Ectodermal cell (in vitro differentiated cells): ENCODE measurements at regions not wholly inside any gene's neighbourhood (a gene's known extent, or its start where the extent isn't known, plus 50 kb on each side); places are given as distances from the start of the nearest gene placed in this dataset.

Experiments used
- H3K27ac ChIP-seq: 2 replicates; pipeline ENCODE4 v1.7.0; 2013; ENCODE audit warnings: mild to moderate bottlenecking, low read depth, low read length; ENCODE audit not compliant: insufficient read depth, poor library complexity, severe bottlenecking
- H3K27me3 ChIP-seq: 2 replicates; pipeline ENCODE4 v1.7.0; 2013; ENCODE audit warnings: mild to moderate bottlenecking, low read length; ENCODE audit not compliant: insufficient read depth, control insufficient read depth, poor library complexity, severe bottlenecking
- H3K36me3 ChIP-seq: one replicate; pipeline ENCODE4 v1.7.0; 2013; ENCODE audit warnings: low read length; ENCODE audit not compliant: control insufficient read depth, insufficient read depth
- H3K4me1 ChIP-seq: one replicate; pipeline ENCODE4 v1.7.0; 2013; ENCODE audit warnings: low read length; ENCODE audit not compliant: control insufficient read depth, insufficient read depth
- H3K4me3 ChIP-seq: 2 replicates; pipeline ENCODE4 v1.7.0; 2013; ENCODE audit warnings: low read depth, low read length, control low read depth; ENCODE audit not compliant: insufficient read depth
- H3K9me3 ChIP-seq: 2 replicates; pipeline ENCODE4 v1.7.0; 2013; ENCODE audit warnings: mild to moderate bottlenecking, low read length, moderate library complexity; ENCODE audit not compliant: control insufficient read depth
- WGBS, 2 experiments: methylation state at CpG; one replicate each; pipeline ENCODE4 v1.1.7; 2013; ENCODE audit warnings: missing lambda C conversion rate in 2 of 2; 5-methylcytosine and 5-hydroxymethylcytosine counted together

DNA sequence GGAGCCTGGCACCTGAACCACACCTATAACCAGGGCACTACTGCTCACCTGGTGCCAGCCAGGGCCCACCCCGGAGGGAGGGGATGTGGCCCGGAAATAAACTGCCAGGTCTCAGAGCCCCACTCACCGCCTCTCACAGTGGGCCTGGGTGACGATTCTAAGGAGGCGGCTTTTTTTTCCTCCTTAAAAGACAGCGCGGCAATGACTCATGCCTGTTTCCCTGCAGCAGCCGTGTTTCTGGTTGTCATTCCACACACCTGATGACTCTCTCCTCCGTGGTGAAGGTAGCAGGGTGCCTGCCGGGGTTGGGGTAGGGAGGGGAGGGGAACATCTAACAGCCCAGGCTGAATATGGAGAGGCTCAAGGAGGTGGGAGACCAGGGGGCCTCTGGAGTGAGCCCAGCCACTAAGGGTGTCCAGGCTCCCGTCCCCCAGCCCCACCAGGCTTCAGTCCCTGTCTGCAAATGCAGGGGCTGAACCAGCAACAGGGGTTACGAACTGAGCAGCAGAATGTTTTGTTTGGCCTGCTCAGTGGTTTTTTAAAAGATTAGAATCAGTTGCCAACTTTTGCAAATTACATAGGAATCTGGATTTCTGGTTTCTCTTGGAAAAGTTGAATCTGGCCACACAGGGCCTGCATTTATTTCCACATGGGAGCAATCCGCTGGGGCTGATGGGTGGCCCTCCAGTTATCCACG, 127.3 kb upstream of the LINGO1 start:
- H3K36me3 ChIP-seq = no peaks in the 10 kb centered on the region
- H3K4me1 ChIP-seq = peaks cover 5% of the 10 kb centered on the region
- no peak overlapping the region for H3K27ac ChIP-seq
- H3K9me3 ChIP-seq = no peaks in the 10 kb centered on the region
- no peaks in the 10 kb centered on the region for H3K27me3 ChIP-seq
- WGBS, 2 experiments = 82 to 87% methylated on average over 14 of the region's 14 CpGs
- no peak overlapping the region for H3K4me3 ChIP-seq

DNA sequence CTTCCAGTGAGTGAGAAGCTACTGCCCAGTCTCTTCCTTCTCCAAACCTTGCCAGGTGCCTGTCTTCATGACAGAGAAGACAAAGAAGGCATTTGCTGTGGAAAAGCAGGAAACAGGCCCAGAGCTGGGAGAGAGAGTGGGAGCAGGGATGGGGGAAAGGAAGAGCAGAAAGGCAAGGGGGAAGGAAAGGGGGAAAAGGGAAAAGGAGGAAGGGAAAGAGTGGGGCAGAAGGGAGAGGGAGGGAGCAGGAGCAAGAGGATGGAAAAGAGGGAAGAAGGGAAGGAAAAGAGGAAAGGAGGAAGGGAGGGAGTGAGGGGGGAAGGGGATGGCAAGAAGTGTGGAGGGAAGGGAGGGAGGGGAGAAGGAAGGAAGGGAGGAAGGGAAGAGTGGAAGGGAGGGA, 121.2 kb upstream of the LINGO1 start:
- H3K36me3 ChIP-seq = no peaks in the 10 kb centered on the region
- no peak overlapping the region for H3K4me3 ChIP-seq
- no peaks in the 10 kb centered on the region for H3K27me3 ChIP-seq
- no peaks in the 10 kb centered on the region for H3K4me1 ChIP-seq
- no peak overlapping the region for H3K27ac ChIP-seq
- H3K9me3 ChIP-seq = no peaks in the 10 kb centered on the region

DNA sequence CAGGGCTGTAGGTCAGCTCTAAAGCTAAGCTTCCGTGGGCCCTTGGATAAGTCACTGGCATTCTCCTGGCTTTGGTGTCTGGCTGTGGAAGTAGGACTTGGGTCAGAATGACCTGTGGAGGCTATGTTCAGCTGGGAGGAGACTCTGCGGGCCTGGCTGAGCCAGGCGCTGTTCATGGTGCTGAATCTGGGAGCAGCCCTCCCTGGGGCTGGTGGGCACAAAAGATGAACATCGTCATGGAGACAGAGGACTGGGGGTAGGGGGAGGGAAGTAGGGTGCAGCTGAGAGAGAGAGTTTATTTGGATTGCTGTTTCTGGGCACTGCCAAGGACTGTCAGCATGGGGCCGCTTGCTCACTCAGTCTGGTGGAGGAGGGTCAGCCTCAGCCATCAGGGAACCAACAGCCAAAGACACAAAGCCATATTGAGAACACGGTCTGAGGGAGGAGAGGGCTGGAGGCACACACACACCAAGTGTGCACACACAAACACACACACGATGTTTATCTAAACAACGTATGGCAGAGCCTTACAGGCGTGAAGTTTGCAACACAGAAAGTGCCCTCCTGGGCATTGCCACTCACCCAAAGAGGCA, 120.7 kb upstream of the LINGO1 start:
- Histone ChIP-seq H3K9me3 (no peaks in the 10 kb centered on the region), H3K4me3 (no peak overlapping the region), H3K36me3 (no peaks in the 10 kb centered on the region), H3K27me3 (no peaks in the 10 kb centered on the region), H3K27ac (no peak overlapping the region), H3K4me1 (no peaks in the 10 kb centered on the region)
- 39 to 45% methylated on average over 9 of the region's 9 CpGs for whole genome bisulfite sequencing, 2 experiments

DNA sequence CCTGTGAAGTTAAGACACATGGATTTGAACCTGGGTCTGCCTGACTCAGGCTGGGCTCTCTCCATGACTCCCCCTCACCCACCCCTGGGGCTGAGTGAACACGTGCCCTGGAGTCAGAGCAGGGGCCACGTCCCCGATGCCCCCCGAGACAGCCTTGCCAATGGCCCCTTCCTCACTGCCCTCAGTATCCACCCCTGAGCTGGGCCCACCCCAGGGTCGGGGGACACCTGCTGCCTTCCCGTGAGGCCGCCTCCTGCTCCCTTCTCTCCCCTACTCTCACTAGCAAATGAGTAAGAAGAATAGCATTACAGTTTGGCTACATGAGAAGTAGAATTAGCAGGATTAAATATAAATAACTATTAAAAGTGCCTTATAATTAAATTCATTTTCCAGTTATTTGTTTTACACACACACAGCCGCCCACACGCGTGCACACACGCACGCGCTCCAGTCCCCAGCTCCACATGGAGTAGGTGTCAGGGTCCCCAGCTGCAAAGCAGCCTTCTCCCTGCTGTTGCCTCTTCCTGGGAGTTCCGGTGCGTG, 117.4 kb upstream of the LINGO1 start:
- Histone ChIP-seq H3K9me3 (no peaks in the 10 kb centered on the region), H3K36me3 (no peaks in the 10 kb centered on the region), H3K27ac (no peak overlapping the region), H3K27me3 (no peaks in the 10 kb centered on the region), H3K4me3 (no peak overlapping the region), H3K4me1 (peaks cover 20% of the 10 kb centered on the region)
- WGBS, 2 experiments = 87 to 91% methylated on average over 13 to 15 of the region's 15 CpGs

DNA sequence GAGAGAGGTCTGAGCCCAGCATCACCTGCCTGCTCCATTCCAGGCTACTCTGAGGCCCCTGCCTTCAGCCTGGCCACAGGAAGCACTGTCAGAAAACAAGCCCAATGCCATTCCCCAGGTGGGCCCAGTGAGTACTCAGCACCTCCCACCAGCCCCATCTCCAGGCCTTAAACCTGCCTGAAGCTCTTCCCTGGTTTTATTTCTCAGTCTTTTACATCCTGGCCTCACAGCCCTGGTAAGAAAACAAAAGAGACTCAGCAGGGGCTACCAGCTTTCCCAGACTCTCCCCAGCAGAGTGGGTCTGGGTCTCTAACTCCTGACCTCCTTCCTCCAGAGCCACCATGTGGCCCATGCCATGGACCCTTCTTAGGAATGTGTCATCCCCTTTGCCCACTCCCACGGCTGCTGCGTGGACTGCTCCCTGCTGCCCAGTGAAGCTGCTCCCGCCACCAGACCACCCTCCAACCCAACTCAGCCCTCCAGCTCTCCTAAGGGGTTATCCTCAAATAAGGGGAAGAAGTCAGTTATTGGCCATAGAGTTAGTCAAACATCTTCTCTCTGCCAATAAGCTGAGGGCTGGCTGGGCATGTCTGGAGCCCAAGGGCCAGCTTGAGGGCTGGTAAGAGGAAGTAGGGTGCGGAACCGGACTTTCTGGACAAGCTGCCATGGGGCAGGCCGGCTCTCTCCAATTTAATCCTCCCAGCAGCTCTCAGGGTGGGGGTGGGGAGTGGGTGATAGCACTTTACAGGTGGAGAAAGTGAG, 116.7 kb upstream of the LINGO1 start:
- WGBS, 2 experiments = 53 to 71% methylated on average over 6 of the region's 6 CpGs
- peaks cover 20% of the 10 kb centered on the region for H3K4me1 ChIP-seq
- H3K27ac ChIP-seq = no peak overlapping the region
- no peaks in the 10 kb centered on the region for H3K36me3 ChIP-seq
- H3K27me3 ChIP-seq = no peaks in the 10 kb centered on the region
- H3K9me3 ChIP-seq = no peaks in the 10 kb centered on the region
- no peak overlapping the region for H3K4me3 ChIP-seq

DNA sequence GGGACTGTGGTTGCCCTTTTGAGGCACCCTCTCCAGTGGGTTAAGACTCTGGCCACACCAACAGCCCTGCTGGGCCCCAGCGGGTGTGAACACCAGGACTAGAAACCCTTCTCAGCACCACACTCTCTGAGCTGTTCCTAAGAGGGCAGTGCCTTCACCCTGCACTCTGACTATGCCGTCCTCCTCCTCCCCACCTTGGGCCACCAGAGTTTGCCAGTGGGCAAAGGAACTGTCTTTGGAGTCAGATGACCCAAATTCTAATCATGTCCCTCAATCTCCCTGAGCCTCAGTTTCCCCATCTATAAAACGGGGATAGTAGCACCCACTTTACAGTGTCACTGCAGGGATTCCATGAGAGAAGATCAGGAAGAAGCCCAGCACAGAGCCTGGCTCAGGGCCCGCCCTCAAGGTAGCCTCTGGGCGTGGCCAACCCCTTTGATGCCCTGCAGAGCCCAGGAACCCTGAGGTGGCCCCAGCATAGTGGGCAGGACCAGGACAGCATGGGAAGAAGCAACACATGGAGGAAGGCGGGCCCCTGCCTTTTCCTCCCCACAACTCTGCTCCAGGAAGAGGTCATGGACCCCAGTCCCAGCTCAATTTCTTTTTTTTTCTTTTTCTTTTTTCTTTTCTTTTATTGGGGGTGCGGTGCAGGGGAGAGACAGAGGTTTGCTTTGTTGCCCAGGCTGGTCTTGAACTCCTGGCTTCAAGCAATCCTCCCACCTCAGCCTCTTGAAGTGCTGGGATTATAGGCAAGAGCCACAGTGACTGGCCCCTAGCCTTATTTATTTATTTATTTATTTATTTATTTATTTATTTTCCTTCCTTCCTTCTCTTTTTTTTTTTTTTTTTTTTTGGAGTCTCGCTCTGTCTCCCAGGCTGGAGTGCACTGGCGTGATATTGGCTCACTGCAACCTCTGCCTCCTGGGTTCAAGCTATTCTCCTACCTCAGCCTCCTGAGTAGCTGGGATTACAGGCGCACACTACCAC, 115.7 kb upstream of the LINGO1 start:
- Histone ChIP-seq H3K9me3 (no peaks in the 10 kb centered on the region), H3K4me3 (no peak overlapping the region), H3K36me3 (no peaks in the 10 kb centered on the region), H3K27me3 (no peaks in the 10 kb centered on the region), H3K4me1 (peaks cover 20% of the 10 kb centered on the region), H3K27ac (no peak overlapping the region)
- 85 to 90% methylated on average over 9 to 10 of the region's 10 CpGs for WGBS, 2 experiments

DNA sequence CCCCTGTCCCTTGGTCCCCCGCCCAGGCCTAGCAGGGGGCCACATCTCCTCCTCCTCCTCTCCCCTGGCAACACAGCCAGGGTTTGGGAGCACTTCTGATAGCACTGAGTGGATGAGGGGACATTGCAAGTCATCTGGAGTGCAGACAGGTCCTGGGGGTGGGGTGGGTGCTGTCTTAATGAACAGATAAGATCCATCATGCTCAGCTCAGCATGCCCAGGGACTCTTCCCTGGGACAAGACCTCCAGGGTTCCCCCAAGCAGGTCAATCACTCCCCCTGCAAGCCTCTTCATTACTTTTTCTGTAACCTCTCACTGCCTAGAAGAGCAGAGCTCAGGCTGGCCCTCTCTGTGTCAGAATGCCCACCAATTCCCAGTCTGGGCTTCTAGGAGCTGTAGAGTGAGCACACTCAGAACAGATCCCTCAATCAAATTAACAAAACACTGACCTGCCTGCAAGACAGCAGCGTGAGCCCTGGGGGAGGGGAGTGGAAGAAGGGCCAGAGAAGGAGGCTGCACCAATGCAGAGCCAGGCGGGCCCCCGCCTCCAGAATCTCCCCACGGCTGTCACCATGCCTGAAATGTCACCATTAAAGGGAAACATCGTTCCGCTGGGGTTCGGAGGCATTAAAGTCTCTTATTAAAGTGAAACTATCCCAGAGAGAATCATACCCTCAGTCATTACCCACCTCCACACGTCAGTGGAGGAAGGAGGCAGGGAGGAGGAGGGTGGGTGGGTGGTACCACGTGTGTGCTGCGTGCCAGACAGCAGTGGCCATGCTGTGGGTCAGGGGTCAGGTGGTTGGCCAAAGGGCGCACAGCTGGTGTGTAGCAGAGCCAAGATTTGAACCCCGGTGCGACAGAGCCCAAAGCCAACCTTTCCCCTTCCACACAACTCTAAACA, 114.7 kb upstream of the LINGO1 start:
- Histone ChIP-seq H3K36me3 (no peaks in the 10 kb centered on the region), H3K27ac (no peak overlapping the region), H3K27me3 (no peaks in the 10 kb centered on the region), H3K4me3 (no peak overlapping the region), H3K4me1 (peaks cover 20% of the 10 kb centered on the region), H3K9me3 (no peaks in the 10 kb centered on the region)
- 52 to 63% methylated on average over 11 to 14 of the region's 14 CpGs for WGBS, 2 experiments

DNA sequence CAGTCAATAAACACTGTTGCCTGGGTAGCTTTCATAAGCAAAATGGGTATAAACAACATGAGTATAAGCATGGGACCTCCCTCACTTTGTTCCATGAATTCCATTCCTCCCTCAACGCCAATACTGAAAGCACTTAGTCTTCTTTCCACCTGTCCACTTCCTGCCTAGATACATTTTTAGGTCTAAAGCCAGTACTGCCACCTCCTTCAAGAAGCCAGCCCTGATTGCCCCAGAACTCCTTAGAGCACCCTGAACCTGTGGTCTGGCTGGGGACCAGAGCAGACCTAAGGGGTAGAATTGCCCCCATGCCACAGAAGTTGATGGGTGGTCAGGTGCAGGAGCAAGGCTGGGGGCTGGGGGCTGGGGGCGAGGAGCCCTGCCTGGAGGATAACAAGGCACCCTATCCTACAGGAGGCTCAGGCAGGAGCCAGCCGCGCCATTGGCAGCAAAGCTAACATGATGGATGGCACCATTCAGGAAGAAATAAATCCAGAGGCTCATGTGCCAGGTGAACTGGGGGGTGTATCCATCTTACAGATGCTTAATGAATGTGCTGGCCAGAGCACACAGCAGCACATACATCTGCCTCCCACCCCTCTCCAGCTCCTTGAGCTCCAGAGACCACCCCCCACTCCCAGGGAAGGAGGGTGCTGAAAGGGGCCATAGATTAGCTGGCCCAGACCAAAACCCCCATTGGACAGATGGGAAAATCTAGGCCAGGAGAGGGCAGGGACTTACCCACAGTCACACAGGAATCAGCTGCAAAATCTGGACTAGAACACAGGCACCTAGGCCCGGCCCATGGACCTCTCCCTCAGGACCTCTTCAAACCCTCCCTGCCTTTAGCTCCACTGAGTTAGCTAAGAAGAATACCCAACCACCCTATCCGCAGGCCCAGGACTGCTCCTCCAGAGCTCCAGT, 113.8 kb upstream of the LINGO1 start:
- Histone ChIP-seq H3K4me3 (no peak overlapping the region), H3K27me3 (no peaks in the 10 kb centered on the region), H3K9me3 (no peaks in the 10 kb centered on the region), H3K36me3 (no peaks in the 10 kb centered on the region), H3K27ac (no peak overlapping the region), H3K4me1 (peaks cover 20% of the 10 kb centered on the region)
- 91 to 93% methylated on average over 6 of the region's 6 CpGs for WGBS, 2 experiments
